NCI-H69 (cell line): ENCODE measurements at regions not wholly inside any gene's neighbourhood (a gene's known extent, or its start where the extent isn't known, plus 50 kb on each side); places are given as distances from the start of the nearest gene placed in this dataset.

Experiments
- DNase-seq: peaks from one replicate; lab custom pipeline; 2025; lab: John Stamatoyannopoulos, UW

DNA sequence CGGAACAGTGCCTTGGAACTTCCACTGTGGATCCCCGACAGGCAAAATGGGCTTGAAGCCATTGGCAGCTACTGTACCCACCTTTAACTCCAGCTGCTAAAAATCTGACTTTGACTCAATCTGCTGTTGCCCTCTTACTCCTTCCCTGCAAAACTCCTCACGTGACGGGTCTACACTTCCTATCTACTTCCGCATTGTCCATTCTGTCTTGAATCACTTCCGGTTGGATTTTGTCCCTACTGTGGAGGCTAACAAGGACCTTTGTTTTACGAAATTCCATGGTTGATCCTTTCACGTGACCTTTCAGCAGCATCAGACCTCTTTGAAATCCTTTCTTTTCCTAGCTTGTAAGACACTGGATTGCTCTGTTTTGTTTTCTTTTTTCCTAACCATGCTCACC is 268.4 kb downstream of the PRDM2 start:
- DNase-seq: no peak

DNA sequence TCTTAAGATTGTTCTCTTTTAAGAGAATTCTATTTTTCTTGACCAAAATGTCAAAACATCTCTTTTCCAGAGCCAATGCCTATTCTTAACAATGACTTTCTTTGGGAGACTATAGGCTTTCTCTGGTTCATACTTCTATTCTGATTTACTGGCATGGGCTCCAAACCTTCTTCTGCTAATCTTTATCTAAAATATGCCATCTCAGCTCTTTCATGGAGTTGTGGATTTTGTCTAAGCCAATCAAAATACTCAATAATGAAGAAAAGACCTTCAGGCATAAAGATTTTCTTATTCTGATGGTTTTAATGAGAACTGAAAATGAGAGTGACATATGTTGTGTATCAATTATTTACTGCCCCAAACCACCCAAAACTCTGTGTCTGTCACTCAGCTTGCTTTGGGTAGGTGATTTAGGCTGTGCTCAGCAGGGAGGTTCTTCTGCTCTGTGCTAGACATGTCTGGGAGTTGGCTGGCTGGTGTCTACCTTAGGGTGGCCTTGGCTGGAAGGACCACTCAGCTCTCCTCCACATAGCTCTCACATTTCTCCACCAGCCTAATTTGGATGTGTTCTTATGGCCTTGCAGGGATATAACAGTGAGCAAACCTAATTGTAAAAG is 270.8 kb downstream of the PRDM2 start:
- no peak for DNase-seq

DNA sequence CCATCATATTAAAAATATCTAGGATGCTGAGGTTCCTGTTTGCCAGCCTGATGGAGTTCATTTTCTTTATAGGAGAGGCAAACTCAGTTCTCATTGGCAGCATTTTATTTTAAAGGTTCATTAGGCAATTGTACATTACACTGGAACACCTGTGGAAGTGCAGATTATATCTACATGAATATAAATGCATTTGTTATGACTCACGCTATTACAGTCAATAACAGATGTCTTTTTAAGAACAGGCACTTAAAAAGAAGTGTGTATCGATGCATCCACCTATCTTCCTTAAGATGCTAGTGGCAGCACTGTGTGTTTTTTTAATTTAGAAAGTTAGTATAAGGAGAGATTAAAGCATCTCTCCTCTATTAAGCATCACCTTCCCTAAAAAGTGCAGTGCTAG is 276.5 kb downstream of the PRDM2 start:
- DNase-seq: no peak

DNA sequence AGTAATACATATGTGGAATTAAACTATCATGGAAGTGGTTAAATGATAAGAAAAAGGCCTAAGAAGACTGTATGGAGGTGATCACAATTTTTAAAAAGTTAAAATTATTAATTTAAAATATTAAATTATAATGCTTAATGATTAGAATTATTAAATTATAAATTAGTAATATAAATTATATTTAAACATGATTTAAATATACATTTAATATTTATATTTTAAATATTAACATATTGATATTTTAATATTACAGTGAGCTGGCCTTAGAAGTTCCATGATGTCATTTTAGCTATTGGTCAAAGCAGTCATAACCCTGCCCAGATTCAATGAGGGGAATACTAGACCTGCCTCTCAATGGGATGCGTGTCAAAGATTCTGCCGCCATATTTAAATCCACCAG is 281.2 kb downstream of the PRDM2 start:
- DNase-seq: no peak

DNA sequence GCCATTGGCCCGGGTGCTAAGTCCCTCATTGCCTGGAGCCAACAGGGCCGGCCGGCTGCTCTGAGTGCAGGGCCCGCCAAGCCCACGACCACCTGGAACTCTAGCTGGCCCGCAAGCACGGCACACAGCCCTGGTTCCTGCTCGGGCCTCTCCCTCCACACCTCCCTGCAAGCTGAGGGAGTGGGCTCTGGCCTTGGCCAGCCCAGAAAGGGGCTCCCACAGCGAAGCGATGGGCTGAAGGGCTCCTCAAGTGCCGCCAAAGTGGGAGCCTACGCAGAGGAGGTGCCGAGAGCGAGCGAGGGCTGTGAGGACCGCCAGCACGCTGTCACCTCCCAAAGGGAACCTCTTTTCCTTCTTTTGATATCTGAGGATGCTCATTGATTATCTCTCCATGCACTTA is 283.4 kb downstream of the PRDM2 start:
- no peak for DNase-seq

DNA sequence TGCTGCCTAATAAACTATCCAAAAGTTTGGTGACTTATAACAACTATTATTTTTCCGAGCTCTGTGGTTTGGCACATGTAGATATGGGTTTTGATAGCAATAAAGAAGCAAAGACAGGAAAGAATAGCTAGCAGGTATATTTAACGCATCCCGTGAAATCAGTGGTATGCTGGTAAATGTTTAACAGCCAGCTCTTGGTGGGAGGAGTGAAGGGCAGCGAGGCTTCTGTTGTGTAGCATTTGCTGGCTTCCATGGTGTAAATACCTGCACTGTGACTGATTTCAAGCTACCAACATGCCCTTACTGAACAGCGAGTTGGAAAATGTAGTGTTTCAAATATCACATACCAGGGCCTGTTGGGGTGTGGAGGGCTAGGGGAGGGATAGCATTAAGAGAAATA is 291.0 kb downstream of the PRDM2 start:
- DNase-seq: no peak

DNA sequence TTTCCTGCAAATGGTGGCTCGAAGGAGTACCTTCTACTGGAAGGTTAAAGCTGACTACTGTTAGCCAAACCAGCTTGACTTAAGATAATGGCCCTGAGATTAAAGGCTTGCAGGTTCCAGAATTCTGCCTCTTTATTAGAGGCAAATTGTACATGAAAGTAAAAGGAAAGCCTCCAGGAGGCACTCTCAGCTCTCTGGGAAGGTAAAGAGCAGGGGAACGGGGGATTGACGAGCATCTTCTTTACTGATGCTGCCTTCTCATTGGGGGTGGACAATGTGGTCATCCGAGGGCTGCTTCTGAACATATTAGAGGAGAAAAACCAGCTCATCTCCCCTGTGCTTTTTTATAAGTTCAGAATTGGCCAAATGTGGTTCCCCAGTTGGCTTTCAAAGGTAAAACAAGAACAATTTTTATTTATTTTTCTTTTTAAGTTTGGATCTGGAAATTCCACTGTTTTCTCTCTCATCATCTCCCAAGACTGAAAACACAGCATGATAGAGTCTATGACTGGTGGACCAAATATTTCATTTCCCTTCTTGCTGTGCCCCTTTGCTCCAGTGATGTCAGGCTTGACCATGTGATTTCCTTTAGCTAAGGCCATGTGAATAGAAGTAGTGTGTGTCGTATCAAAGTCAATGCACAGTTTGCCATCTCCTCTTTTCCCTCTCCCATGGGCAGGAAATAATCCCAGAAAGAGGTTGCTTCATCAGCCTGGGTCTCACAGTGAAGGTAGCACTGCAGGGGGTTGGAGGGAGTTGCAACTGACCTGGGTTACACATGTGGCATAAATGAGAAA is 292.7 kb downstream of the PRDM2 start:
- no peak for DNase-seq

DNA sequence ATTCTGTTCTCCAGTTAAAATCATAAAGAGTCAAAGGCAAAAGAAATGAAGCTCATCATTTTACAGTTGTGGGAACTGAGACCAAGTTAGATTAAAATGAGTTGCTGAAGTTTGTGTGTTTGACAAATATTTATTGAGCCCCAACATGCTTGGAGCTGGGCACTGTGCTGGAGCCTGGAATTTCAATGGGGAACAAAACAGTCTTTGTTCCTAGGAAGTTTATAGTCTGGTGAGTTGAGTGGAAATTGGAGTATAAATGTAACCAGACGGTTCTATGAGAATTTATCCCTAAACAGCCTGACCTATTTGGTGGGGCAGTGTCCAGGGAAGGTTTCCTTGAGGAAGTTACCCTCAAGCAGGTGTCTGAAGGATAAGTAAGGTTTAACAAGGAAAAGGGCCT is 294.4 kb downstream of the PRDM2 start:
- no peak for DNase-seq

DNA sequence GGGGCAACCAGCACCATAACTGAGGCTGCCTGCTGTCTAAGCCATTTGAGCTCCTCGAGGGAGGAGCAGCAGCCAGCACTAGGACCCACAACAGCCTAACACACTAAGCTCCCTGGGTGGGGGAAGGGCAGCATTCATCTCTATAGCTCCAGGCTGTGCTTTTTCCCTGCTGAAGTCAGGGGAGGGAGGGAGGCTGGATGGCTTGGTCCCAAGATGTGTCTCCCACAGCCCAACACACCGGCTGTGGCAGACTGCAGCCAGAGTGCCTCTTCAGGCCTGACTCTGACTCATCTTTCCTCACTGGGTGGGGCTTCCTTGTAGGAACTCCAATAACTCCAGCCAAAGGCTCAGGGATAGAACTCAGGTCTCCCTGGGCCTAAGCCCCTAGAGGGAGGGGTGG is 296.3 kb downstream of the PRDM2 start:
- no peak for DNase-seq

DNA sequence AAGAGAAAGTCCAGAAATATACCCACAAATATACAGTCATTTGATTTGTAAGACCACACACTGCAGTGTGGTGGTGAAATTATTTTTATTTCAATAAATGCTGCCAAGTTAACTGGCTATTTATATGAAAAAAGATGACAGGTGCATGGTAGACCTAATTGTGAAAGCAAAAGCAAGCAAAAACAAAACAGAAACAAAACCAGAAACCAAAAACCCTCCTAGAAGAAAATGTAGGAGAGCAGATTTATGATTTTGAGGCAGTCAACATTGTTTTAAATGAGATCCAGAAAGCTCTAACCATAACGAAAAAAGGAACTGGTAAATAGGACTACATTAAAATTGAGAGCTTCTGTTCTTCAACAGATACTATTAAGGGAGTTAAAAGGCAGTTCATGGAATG is 303.6 kb downstream of the PRDM2 start:
- no peak for DNase-seq

DNA sequence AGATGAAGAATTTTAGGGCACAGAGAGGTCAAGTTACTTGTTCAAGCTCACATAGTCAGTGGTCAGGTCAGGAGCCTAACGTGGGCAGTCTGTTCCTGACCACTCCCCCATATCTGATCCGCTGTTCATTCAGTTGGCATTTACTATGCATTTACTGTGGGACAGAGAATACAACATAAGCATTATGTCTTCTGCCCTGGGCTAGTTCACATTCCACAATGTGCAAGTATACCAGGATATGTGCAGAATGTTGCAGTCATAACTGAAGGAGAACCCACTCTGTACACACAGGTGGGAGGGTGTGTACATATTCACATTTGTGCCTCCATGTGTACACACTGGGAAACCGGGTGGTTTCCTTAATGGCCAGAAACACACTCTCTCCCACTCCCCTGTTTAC is 309.6 kb downstream of the PRDM2 start:
- no peak for DNase-seq

DNA sequence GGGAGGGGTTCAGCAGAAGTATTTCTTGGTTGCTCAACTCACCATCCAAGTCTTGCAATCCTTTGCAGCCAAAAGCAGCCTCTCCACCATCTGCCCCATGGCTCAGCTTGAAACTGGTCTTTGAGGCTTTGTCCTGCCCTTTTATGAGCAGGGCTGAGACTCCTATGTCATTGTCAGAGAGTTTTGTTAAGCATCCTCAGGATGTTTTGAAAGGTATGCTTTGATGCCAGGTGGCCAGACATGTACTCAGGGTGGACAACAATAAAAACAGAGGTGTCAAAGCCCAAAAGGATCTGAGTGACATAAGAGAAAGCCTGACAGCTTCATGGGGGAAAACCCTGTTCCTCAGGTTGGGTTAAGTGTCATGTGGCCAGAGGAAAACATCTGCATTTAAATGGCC is 310.5 kb downstream of the PRDM2 start:
- no peak for DNase-seq

DNA sequence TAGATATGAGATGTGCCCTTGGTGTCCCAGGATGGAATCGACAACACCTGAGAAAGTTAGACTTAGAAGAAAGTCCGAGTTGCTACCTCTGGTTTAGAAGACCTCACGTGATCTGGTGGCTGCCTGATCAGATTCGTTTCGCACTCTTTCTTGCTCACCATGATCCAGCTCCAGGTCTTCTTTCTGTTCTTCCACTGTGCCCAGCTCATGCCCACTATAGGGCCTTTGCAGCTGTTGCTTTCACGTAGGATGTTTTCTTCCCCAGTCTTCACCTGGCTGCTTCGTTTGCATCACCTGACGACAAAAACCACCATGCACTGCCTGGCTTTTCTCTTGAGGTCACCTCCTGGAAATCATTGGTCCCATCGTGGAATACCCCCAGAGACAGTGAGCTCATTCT is 311.1 kb downstream of the PRDM2 start:
- DNase-seq: no peak

DNA sequence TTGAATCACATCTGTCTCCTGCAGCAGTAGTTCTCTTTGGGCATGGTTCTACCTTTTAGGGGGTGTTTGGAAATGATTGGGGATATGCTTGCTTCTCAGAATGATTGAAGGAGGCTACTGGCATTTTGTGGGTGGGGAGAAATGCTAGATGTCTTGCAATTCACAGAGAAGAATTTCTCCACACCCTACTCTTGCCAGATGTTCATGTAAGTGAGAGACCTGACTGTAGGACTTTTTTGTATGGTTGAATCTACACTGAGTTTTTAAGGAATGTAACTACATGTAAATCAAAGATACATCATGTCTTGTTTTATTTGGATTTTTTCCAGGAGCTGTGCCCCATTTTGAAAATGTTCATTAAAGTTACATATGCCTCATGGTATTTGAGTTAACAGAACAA is 311.9 kb downstream of the PRDM2 start:
- no peak for DNase-seq

DNA sequence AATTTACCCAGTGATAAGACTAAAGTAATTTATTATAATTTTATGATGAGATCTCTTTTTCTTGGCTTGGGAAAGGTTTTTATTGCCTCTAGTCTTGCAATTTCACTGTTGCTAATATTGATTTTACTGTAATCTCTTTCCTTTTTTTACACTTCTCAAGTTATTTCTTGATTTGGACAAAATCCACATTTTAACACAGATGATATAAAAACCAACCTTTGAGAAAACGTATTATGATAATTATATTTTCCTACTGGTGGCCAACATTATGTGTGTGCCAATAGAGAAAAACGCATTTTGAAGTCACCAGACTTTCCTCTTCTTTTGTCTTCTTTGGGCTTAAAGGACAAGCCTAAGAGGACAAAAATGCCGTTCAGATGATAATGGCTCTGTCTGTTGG is 314.9 kb downstream of the PRDM2 start:
- DNase-seq: no peak

DNA sequence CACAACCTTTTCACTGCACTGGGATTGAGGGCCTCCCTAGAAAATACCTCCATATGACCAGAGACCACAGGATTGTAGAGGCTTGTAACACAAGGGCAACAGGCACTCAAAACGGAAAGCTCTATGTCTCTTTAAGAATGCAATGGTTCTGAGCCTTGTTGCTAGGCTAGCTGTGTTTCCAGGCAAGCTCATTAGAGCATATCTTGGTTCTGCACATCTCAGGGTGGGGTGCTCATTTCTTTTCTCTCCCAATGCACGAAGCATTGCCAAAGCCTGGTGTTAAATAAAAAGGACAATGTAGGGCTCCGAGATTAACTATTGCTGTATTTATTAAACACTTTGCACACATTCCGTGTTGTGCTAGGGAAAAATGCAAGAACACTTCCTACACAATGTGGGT is 315.9 kb downstream of the PRDM2 start:
- DNase-seq: no peak

DNA sequence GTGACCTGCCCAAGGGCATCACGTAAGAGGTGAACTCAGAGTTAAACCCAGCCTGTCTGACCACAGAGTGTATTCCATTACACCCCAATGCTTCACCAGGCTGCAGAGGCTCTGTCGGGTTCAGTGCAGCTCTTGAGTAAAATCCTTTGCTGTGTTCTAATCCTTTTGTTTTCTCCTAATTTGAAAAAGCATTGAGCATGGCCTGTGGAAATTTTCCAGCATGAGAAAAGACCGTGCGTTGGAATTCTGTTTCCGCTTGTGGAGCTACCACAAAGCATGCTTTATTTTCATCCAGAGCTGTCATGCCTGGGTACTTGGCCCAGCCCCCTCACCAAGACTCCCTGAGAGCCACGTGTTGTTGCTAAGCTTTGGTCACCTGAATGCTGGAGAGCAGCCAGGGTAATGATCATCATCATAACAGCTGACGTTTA is 317.6 kb downstream of the PRDM2 start:
- peak; percentile 0 for DNase-seq

DNA sequence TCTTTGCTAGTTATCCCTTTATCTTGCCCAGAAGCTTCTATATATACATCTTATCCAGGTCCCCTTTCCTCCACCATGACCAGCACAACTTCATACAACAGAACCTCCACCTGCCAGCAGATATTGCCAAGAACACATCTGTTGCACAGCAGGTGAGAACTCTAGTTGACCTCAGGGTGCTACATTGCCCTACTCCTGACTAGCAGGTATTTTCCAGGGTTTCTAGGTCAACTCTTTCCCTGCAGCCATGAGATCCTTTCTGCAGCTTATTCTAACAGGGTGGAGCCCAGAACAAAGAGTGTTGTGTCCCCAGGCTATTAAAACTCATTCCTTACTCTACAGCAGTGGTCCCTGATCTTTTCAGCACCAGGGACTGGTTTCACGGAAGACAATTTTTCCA is 319.5 kb downstream of the PRDM2 start:
- no peak for DNase-seq

DNA sequence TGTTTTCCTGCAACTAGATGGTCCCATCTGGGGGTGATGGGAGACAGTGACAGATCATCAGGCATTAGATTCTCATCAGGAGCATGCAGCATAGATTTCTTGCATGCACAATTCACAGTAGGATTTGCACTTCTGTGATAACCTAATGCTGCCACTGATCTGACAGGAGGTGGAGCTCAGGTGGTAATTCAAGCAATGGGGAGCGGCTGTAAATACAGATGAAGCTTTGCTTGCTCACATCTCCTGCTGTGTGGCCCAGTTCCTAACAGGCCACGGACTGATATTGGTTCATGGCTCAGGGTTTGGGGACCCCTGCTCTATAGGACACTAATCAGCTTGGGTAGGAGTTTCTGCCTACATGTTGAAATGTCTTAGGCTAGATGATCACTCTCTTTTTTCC is 320.0 kb downstream of the PRDM2 start:
- DNase-seq: no peak

DNA sequence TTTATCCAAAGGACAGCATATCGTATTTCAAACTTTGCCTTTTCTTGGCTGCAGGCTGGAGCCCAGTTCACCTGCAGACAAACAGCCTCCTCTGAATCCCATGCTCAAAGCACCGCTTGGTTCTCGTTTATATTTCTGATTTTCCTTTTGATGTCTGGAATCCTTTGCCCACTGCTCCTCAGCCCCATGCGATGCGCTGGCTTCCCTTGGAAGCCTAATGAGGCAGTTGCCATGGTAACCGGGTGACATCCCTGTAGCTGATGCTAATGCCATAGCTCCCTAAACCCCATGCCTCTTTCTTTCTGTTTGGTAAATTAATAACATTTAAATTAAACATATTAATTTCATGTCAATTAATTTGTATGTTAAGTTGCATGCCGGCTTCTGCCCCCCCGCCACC is 327.1 kb downstream of the PRDM2 start:
- peak; percentile 1 for DNase-seq

DNA sequence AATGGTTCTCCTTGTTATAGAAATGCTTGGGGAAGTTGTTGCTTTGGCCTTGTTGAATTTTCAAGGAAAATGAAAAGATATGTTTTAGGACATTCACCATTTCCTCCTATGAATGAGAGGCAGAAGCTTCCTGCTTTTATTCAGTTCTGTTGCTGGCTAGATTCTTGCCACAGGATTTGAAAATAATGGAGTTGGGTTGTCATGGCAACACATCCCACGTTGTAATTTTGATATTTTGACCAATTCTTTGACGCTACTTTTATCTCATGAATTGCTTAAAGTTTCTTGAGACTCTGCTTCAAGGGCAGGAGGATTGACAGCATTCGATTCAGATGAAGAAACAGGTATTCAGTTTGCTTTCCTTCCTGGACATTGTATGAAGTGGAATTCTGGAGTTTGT is 331.5 kb downstream of the PRDM2 start:
- DNase-seq: no peak

DNA sequence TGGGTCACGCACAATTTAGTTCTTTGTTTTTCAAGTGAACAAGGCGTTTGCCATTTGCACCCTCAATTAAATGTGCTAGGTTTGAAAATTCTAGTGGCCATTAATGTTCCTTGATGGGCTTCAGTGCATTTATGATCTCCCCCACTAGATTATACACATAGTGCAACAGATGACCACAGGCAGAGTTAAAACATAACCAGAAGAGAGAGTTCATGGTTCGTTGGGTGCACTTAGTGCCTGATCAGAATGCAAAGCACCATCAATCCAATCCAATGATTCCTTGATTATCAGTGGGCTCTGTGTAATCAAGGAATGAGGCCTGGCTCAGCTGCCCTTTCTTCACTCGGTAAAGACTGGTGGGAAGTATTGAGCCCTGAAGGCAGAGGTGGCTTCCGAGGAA is 334.5 kb downstream of the PRDM2 start:
- no peak for DNase-seq

DNA sequence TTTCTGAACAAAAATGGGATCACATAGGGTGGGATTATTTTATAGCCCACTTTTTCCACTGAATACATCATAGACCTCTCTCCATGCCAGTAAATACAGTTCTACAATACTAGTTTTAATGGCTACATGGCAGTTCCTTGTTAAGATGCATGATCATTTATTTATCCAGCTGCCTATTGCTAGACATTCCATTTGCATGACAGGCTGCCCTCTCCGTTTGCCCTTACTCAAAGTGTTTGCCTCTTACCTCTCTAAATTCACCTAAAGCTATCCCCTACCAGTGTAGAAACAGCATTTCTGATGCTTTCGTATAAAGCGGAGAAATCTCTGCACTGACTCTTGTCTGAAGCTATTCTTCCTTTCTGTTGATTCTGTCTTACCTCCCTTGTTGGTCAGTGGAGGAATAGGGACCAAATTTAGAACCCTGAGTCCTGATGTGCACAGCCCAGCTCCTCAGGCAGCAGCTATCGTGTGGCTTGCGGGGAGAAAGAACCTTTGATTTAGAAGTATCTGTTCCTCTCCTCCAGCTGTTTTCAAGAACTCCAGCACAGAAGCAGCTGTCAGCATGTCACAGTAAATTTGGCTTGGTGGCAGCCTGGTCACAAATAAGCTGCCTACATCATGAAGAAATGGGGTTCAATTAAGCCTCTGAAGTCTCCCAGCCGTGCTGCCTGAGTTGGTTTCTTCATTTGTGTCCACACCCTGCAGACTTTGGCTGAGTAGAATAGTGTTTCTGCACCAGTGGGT is 337.3 kb downstream of the PRDM2 start:
- DNase-seq: no peak
